CD4-positive, alpha-beta T cell (primary cell): ENCODE measurements at regions not wholly inside any gene's neighbourhood (a gene's known extent, or its start where the extent isn't known, plus 50 kb on each side); places are given as distances from the start of the nearest gene placed in this dataset.

Experiments
- ATAC-seq: fragments of 200-7000 bp; cut with Tn5 transposase; one replicate; pipeline ENCODE4 v1.10.0; 2022; ENCODE audit warnings: mild to moderate bottlenecking; ENCODE audit not compliant: poor library complexity
- CTCF ChIA-PET: fragments of 350-600 bp; sonication (Branson Sonifier 250); formaldehyde crosslinking; loops from one replicate; lab custom pipeline; 2021; ENCODE audit warnings: antibody characterized with exemption, inconsistent platforms; lab: Charles Lee
- POLR2A ChIA-PET: fragments of 350-600 bp; sonication (Branson Sonifier 250); formaldehyde crosslinking; loops from one replicate; lab custom pipeline; 2021; ENCODE audit warnings: antibody characterized with exemption, inconsistent platforms; lab: Charles Lee
- DNase-seq, 14 experiments: peaks; one replicate each; pipeline ENCODE4 v3.0.0-alpha.2; 2013 to 2020; ENCODE audit warnings: mixed read lengths in 2 of 14
- H3K27ac ChIP-seq, 2 donors: one replicate each; pipeline versions ENCODE4 v1.5.1 to v1.7.0; 2013; ENCODE audit warnings: low read length in 2 of 2, low read depth in 1 of 2, mild to moderate bottlenecking in 1 of 2
- H3K27me3 ChIP-seq, 2 experiments: 1 replicate in 1 of 2; 2 replicates in 1 of 2; pipeline versions ENCODE4 v1.6.1 to v1.7.0; 2013; ENCODE audit warnings: low read length in 2 of 2, control low read depth in 1 of 2, mild to moderate bottlenecking in 1 of 2, moderate library complexity in 1 of 2; ENCODE audit not compliant: insufficient read depth in 2 of 2, control insufficient read depth in 1 of 2
- H3K36me3 ChIP-seq: one replicate; pipeline ENCODE4 v1.6.1; 2013; ENCODE audit warnings: low read length, control low read depth; ENCODE audit not compliant: insufficient read depth
- H3K4me1 ChIP-seq: one replicate; pipeline ENCODE4 v1.6.1; 2013; ENCODE audit warnings: low read length, control low read depth; ENCODE audit not compliant: insufficient read depth
- H3K4me3 ChIP-seq: one replicate; pipeline ENCODE4 v1.5.1; 2013; ENCODE audit warnings: mild to moderate bottlenecking, low read length, moderate library complexity
- H3K9me3 ChIP-seq, 2 experiments: 1 replicate in 1 of 2; 2 replicates in 1 of 2; pipeline versions ENCODE4 v1.6.1 to v1.7.0; 2013; ENCODE audit warnings: low read length in 2 of 2, mild to moderate bottlenecking in 2 of 2, control low read depth in 1 of 2, moderate library complexity in 1 of 2; ENCODE audit not compliant: control insufficient read depth in 1 of 2, insufficient read depth in 1 of 2
- H3K27ac Mint-ChIP-seq: one replicate; pipeline ENCODE4 v1.8.0; 2020; ENCODE audit warnings: mixed read lengths
- H3K27me3 Mint-ChIP-seq: one replicate; pipeline ENCODE4 v1.8.0; 2021; ENCODE audit warnings: mixed read lengths
- H3K36me3 Mint-ChIP-seq: one replicate; pipeline ENCODE4 v1.8.0; 2021; ENCODE audit warnings: low read depth, mixed read lengths
- H3K4me1 Mint-ChIP-seq: one replicate; pipeline ENCODE4 v1.8.0; 2021; ENCODE audit warnings: low read depth, mixed read lengths
- H3K4me3 Mint-ChIP-seq: one replicate; pipeline ENCODE4 v1.8.0; 2020; ENCODE audit warnings: mild to moderate bottlenecking, mixed read lengths
- H3K9me3 Mint-ChIP-seq: one replicate; pipeline ENCODE4 v1.8.0; 2020; ENCODE audit warnings: mixed read lengths
- intact Hi-C, 2 experiments: fragments of 100-400 bp; cut with DNase I in 1 of 2; cut with micrococcal nuclease in 1 of 2; formaldehyde crosslinking; loops; one replicate each; pipeline versions ENCODE4 v1.15.1 to v1.9.0; 2023 to 2025; cut with DNase I, micrococcal nuclease
- TF ChIP-seq, protein P1 (sequence below): fragments of 200-600 bp; IDR thresholded peaks from one replicate; pipeline ENCODE4 v1.8.0; 2022; ENCODE audit warnings: antibody characterized with exemption, mild to moderate bottlenecking

- CTCF ChIA-PET, result no interaction called here
- no peaks in the 10 kb centered on the region for H3K9me3 Mint-ChIP-seq
- Histone ChIP-seq H3K9me3 (no peaks in the 10 kb centered on the region), H3K36me3 (no peaks in the 10 kb centered on the region), H3K4me3 (no peak overlapping the region), H3K27ac (no peak overlapping the region), H3K27me3 (no peaks in the 10 kb centered on the region), H3K4me1 (no peaks in the 10 kb centered on the region)
- TF ChIP-seq, protein P1, sequence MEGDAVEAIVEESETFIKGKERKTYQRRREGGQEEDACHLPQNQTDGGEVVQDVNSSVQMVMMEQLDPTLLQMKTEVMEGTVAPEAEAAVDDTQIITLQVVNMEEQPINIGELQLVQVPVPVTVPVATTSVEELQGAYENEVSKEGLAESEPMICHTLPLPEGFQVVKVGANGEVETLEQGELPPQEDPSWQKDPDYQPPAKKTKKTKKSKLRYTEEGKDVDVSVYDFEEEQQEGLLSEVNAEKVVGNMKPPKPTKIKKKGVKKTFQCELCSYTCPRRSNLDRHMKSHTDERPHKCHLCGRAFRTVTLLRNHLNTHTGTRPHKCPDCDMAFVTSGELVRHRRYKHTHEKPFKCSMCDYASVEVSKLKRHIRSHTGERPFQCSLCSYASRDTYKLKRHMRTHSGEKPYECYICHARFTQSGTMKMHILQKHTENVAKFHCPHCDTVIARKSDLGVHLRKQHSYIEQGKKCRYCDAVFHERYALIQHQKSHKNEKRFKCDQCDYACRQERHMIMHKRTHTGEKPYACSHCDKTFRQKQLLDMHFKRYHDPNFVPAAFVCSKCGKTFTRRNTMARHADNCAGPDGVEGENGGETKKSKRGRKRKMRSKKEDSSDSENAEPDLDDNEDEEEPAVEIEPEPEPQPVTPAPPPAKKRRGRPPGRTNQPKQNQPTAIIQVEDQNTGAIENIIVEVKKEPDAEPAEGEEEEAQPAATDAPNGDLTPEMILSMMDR, result no peak
- POLR2A ChIA-PET, result no interaction called here
- no peak overlapping the region for H3K4me3 Mint-ChIP-seq
- no peaks in the 10 kb centered on the region for H3K36me3 Mint-ChIP-seq
- H3K4me1 Mint-ChIP-seq, result no peaks in the 10 kb centered on the region
- ATAC-seq, result no peak
- H3K27me3 Mint-ChIP-seq, result peaks cover 18% of the 10 kb centered on the region
- DNase-seq, result no peak
- no peak overlapping the region for H3K27ac Mint-ChIP-seq
- intact Hi-C loops, result no loop called here
Observed at GRCh38 chr5:61808909-61809308, 476.9 kb downstream of the ZSWIM6 start.

DNA sequence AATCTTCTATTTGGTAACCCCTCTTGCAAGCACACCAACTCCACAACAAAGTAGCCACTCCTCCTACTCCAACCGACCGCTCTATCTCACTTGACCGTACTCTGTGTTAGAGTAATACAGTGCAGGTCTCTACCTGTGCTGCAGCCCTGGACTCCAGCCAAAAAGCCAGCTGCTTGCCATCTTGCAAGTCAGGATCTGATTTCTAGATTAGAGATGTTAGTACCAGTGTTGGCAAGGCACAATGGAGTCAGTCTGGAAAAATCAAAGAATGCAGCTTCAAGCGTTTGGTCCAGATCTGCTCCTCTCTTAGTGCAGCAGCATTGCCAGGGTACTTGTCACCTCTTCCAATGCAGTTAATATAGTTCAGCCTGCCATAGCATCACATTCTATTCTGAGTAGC is 477.6 kb downstream of the ZSWIM6 start:
- no peak overlapping the region for H3K4me3 ChIP-seq
- Mint-ChIP-seq H3K27me3 (peaks cover 23% of the 10 kb centered on the region), H3K4me3 (no peak overlapping the region), H3K9me3 (no peaks in the 10 kb centered on the region), H3K4me1 (no peaks in the 10 kb centered on the region), H3K27ac (no peak overlapping the region), H3K36me3 (no peaks in the 10 kb centered on the region)
- DNase-seq (no peak), ATAC-seq (no peak)
- intact Hi-C loops, result no loop called here
- no peaks in the 10 kb centered on the region for H3K4me1 ChIP-seq
- POLR2A ChIA-PET, result no interaction called here
- TF ChIP-seq, protein P1, result no peak
- CTCF ChIA-PET, result no interaction called here
- no peaks in the 10 kb centered on the region for H3K27me3 ChIP-seq
- H3K9me3 ChIP-seq, result no peaks in the 10 kb centered on the region
- H3K27ac ChIP-seq, result no peak overlapping the region
- H3K36me3 ChIP-seq, result no peaks in the 10 kb centered on the region

DNA sequence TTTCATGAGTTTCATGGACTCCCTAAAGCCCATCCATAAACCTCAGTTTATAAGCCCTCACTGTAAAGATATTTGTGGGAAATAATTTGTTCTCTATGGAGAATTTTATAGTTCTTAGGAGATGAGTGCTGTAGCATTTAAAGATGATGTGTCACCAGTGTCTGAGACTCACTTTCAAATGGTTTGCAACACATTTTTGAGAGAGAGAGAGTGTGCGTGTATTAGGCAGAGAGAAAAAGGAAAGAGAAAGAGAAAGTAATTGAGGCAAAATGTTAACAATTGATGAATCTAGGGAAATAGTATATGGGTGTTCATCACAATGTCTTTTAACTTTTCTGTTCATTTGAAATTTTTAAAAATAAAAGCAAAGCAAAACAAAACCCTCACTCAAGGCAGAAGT is 479.0 kb downstream of the ZSWIM6 start:
- no peak overlapping the region for H3K27ac Mint-ChIP-seq
- H3K9me3 Mint-ChIP-seq, result no peaks in the 10 kb centered on the region
- Histone ChIP-seq H3K4me3 (no peak overlapping the region), H3K27me3 (no peaks in the 10 kb centered on the region), H3K9me3 (peaks cover 0 to under 1% of the 10 kb centered on the region in 2 experiments), H3K27ac (no peak overlapping the region), H3K4me1 (no peaks in the 10 kb centered on the region), H3K36me3 (no peaks in the 10 kb centered on the region)
- peaks cover 22% of the 10 kb centered on the region for H3K27me3 Mint-ChIP-seq
- H3K4me1 Mint-ChIP-seq, result no peaks in the 10 kb centered on the region
- intact Hi-C loops, result no loop called here
- TF ChIP-seq, protein P1, result no peak
- no peaks in the 10 kb centered on the region for H3K36me3 Mint-ChIP-seq
- ChIA-PET CTCF (no interaction called here), POLR2A (no interaction called here)
- DNase-seq (no peak), ATAC-seq (no peak)
- no peak overlapping the region for H3K4me3 Mint-ChIP-seq
